ENCODE measurements at regions not wholly inside any gene's neighbourhood (a gene's known extent, or its start where the extent isn't known, plus 50 kb on each side); places are given as distances from the start of the nearest gene placed in this dataset.
"Not testable (repeated sequence)": the region's sequence is repeated elsewhere in the genome, so short reads cannot be mapped to it uniquely, and the experiment has no call there.

GRCh38 chr10:130715686-130716670 lies 579.8 kb downstream of the GLRX3 start:
- no peak for DNase-seq (ENCODE audit: low read depth, low spot score)

GRCh38 chr10:130717083-130717482 lies 580.9 kb downstream of the GLRX3 start:
- no peak for DNase-seq (ENCODE audit: low read depth, low spot score)

GRCh38 chr10:130718744-130719447 lies 582.7 kb downstream of the GLRX3 start:
- DNase-seq (ENCODE audit: low read depth, low spot score), result not testable (repeated sequence)

GRCh38 chr10:130719448-130719752 lies 583.2 kb downstream of the GLRX3 start:
- no peak for DNase-seq (ENCODE audit: low read depth, low spot score)

- DNase-seq (ENCODE audit: low read depth, low spot score), result no peak
These were observed 584.0 kb downstream of the GLRX3 start for GRCh38 chr10:130720235-130720634.

- DNase-seq (ENCODE audit: low read depth, low spot score), result no peak
These were observed 585.8 kb downstream of the GLRX3 start for GRCh38 chr10:130721971-130722370.

- DNase-seq (ENCODE audit: low read depth, low spot score), result no peak
These were observed 587.5 kb downstream of the GLRX3 start for GRCh38 chr10:130723704-130724103.

GRCh38 chr10:130725474-130725970 lies 586.0 kb downstream of the TCERG1L start:
- DNase-seq (ENCODE audit: low read depth, low spot score), result no peak

GRCh38 chr10:130726996-130727725 lies 584.4 kb downstream of the TCERG1L start:
- no peak for DNase-seq (ENCODE audit: low read depth, low spot score)

GRCh38 chr10:130727766-130728490 lies 583.6 kb downstream of the TCERG1L start:
- DNase-seq (ENCODE audit: low read depth, low spot score), result no peak

GRCh38 chr10:130728531-130729215 lies 582.8 kb downstream of the TCERG1L start:
- DNase-seq (ENCODE audit: low read depth, low spot score), result no peak

GRCh38 chr10:130729876-130730275 lies 581.6 kb downstream of the TCERG1L start:
- DNase-seq (ENCODE audit: low read depth, low spot score), result no peak

GRCh38 chr10:130737186-130737585 lies 574.3 kb downstream of the TCERG1L start:
- no peak for DNase-seq (ENCODE audit: low read depth, low spot score)

GRCh38 chr10:130737621-130738020 lies 573.9 kb downstream of the TCERG1L start:
- DNase-seq (ENCODE audit: low read depth, low spot score), result peak; percentile 2

- no peak for DNase-seq (ENCODE audit: low read depth, low spot score)
These were observed 572.3 kb downstream of the TCERG1L start for GRCh38 chr10:130739016-130739756.

- DNase-seq (ENCODE audit: low read depth, low spot score), result no peak
These were observed 571.8 kb downstream of the TCERG1L start for GRCh38 chr10:130739757-130740145.

- DNase-seq (ENCODE audit: low read depth, low spot score), result no peak
These were observed 571.4 kb downstream of the TCERG1L start for GRCh38 chr10:130740166-130740565.

GRCh38 chr10:130740915-130741750 lies 570.4 kb downstream of the TCERG1L start:
- DNase-seq (ENCODE audit: low read depth, low spot score), result no peak
